Keratinocyte (primary cell): ENCODE measurements at regions not wholly inside any gene's neighbourhood (a gene's known extent, or its start where the extent isn't known, plus 50 kb on each side); places are given as distances from the start of the nearest gene placed in this dataset.

Source experiments
- EZH2 ChIP-seq: IDR thresholded peaks from one replicate; pipeline ENCODE4 v1.6.1; 2012; ENCODE audit warnings: inconsistent platforms, mild to moderate bottlenecking, low read length, moderate library complexity
- TF ChIP-seq, protein P1 (sequence below), 3 experiments: IDR thresholded peaks in 1 of 3; conservative IDR thresholded peaks in 1 of 3; optimal IDR thresholded peaks in 1 of 3; 2 replicates in 2 of 3; 3 replicates in 1 of 3; pipeline versions ENCODE3 to v1.5.1; 2011; ENCODE audit warnings: low read length in 3 of 3, mild to moderate bottlenecking in 3 of 3, moderate library complexity in 2 of 3, control low read depth in 1 of 3, inconsistent platforms in 1 of 3; ENCODE audit not compliant: insufficient read depth in 2 of 3; ENCODE audit errors: extremely low read depth in 1 of 3

DNA sequence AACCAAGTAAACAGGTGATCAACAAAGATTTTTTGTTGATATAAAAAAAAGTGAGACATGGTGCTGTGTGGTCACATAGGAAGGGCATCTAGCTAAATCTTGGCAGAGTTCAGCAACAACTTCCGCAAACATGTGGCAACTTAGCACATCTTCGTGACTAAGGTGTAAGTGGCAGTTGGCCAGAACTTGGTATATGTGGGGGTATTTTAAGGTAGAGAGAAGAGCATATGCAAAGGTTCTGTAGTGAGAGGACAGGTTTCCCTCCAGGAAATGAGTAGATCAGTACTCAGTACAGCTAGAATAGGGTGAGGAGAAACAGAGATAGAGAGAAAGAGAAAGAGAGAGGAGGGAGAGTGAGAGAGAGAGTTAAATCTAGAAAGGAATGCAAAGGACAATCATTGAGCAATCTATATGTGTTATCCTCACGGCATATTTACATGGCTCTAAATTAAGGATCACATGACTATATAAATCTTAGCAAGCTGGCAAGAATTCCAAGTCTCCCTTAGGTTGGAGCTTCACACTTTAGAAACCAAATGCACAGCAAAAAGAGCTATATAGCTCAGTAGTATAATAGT, 227.7 kb upstream of the HMGA2 start:
- TF ChIP-seq, protein P1, sequence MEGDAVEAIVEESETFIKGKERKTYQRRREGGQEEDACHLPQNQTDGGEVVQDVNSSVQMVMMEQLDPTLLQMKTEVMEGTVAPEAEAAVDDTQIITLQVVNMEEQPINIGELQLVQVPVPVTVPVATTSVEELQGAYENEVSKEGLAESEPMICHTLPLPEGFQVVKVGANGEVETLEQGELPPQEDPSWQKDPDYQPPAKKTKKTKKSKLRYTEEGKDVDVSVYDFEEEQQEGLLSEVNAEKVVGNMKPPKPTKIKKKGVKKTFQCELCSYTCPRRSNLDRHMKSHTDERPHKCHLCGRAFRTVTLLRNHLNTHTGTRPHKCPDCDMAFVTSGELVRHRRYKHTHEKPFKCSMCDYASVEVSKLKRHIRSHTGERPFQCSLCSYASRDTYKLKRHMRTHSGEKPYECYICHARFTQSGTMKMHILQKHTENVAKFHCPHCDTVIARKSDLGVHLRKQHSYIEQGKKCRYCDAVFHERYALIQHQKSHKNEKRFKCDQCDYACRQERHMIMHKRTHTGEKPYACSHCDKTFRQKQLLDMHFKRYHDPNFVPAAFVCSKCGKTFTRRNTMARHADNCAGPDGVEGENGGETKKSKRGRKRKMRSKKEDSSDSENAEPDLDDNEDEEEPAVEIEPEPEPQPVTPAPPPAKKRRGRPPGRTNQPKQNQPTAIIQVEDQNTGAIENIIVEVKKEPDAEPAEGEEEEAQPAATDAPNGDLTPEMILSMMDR (optimal IDR thresholded peaks at IDR 0.05 in 1 of 3, IDR thresholded peaks at IDR 0.05 in 1 of 3, conservative IDR thresholded peaks at IDR 0.05 in 1 of 3; ENCODE audit: extremely low read depth in 1 of 3, insufficient read depth in 2 of 3, low read length in 3 of 3): no peak
- TF ChIP-seq EZH2: no peak
